ENCODE measurements at regions not wholly inside any gene's neighbourhood (a gene's known extent, or its start where the extent isn't known, plus 50 kb on each side); places are given as distances from the start of the nearest gene placed in this dataset.

DNA sequence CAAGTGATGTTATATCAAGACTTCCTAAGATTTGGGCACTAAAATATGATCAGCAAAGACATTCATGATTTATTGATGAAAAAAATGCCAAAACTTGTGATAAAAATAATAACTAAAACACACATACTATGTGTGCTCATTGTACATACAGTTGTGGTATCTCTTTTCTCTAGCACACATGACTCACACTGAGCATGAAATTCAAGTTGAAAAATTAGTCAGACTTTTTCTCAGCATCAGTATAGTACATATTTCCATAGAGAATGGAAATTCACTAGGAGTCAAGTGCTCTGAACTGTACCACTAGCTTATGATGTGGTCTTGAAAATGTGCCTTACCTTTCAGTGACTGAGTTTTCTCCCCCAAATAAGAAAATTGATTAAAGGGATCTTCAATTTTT lies 471.8 kb upstream of the FLRT2 start (continued):
- TF ChIP-seq ZNF140 (tag by site-specific recombination; IDR thresholded peaks at IDR 0.05) (no peak), ZNF311 (tag by site-specific recombination; IDR thresholded peaks at IDR 0.05; ENCODE audit: borderline replicate concordance) (no peak), ZNF610 (tag by site-specific recombination; IDR thresholded peaks at IDR 0.05; ENCODE audit: borderline replicate concordance) (no peak)
- TF ChIP-seq, protein P1, sequence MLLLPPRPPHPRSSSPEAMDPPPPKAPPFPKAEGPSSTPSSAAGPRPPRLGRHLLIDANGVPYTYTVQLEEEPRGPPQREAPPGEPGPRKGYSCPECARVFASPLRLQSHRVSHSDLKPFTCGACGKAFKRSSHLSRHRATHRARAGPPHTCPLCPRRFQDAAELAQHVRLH (tag by site-specific recombination; IDR thresholded peaks at IDR 0.05), result no peak

DNA sequence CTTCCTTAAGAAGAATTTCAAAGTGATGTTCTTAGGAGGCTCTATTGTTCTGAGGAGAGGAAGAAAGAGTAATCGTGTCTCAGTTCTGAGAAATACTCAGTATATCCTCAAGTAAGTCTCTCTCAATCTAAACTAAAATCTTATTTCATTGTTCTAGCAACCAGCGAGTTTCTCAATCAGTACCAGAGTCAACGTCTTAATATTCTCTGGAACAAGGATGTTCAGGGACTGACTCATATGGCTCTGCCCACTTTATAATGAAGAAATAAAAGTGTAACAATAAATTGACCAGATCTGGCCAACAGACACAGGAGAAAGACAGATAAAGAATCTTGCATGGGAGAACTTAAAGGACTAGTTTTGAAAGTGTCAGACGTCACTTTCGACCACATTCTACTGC lies 469.8 kb upstream of the FLRT2 start:
- Histone ChIP-seq H3K4me1 (ENCODE audit: control insufficient read depth, insufficient read depth, low read length) (no peaks in the 10 kb centered on the region), H3K36me3 (ENCODE audit: control insufficient read depth in 2 of 2, insufficient read depth in 1 of 2, low read length in 2 of 2) (no peaks in the 10 kb centered on the region), H3K9me3 (ENCODE audit: control insufficient read depth, insufficient read depth, low read depth, low read length) (no peaks in the 10 kb centered on the region), H3K27ac (ENCODE audit: extremely low read depth, low read depth, low read length) (no peak overlapping the region), H3K4me3 (ENCODE audit: low read depth, low read length) (no peak overlapping the region)
- POLR2A ChIA-PET, result no interaction called here
- no peak for TF ChIP-seq PRDM1 (tag by site-specific recombination; IDR thresholded peaks at IDR 0.05)
- no peak for TF ChIP-seq ZNF521 (tag by site-specific recombination; IDR thresholded peaks at IDR 0.05)
- TF ChIP-seq ZNF404 (tag by site-specific recombination; IDR thresholded peaks at IDR 0.05), result no peak
- no peak for TF ChIP-seq ZXDB (tag by site-specific recombination; IDR thresholded peaks at IDR 0.05)
- TF ChIP-seq, protein P2, sequence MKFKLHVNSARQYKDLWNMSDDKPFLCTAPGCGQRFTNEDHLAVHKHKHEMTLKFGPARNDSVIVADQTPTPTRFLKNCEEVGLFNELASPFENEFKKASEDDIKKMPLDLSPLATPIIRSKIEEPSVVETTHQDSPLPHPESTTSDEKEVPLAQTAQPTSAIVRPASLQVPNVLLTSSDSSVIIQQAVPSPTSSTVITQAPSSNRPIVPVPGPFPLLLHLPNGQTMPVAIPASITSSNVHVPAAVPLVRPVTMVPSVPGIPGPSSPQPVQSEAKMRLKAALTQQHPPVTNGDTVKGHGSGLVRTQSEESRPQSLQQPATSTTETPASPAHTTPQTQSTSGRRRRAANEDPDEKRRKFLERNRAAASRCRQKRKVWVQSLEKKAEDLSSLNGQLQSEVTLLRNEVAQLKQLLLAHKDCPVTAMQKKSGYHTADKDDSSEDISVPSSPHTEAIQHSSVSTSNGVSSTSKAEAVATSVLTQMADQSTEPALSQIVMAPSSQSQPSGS (tag by site-specific recombination; IDR thresholded peaks at IDR 0.05; ENCODE audit: low read depth), result no peak
- no peak for TF ChIP-seq ZBTB8A (tag by site-specific recombination; IDR thresholded peaks at IDR 0.05)
- no peak for TF ChIP-seq GLIS2 (tag by site-specific recombination; IDR thresholded peaks at IDR 0.05)
- no peak for TF ChIP-seq ZNF112 (tag by site-specific recombination; IDR thresholded peaks at IDR 0.05)
- CTCF ChIA-PET, result no interaction called here

DNA sequence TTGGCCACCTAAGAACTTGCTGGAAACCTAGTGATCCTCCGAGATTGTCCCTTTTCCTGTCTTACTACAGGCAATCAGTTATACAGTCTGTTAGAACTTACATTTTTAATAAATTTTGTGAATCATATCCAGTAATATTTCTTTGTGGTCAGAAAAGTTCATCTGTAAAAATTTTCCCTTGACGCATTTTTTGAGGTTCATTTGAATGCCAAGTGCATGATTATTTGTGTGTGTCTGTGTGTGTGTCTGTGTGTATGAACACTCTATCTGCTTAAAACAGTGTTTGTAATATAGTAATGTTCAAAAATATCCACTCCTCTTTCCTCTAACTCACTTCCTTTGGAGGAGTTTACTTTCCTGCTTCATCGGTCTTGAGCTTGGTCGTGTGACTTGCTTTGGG lies 468.7 kb upstream of the FLRT2 start:
- ChIA-PET CTCF (no interaction called here), POLR2A (no interaction called here)
- Histone ChIP-seq H3K9me3 (ENCODE audit: control insufficient read depth, insufficient read depth, low read depth, low read length) (no peaks in the 10 kb centered on the region), H3K27ac (ENCODE audit: extremely low read depth, low read depth, low read length) (no peak overlapping the region), H3K4me3 (ENCODE audit: low read depth, low read length) (no peak overlapping the region), H3K4me1 (ENCODE audit: control insufficient read depth, insufficient read depth, low read length) (no peaks in the 10 kb centered on the region), H3K36me3 (ENCODE audit: control insufficient read depth in 2 of 2, insufficient read depth in 1 of 2, low read length in 2 of 2) (no peaks in the 10 kb centered on the region)
- TF ChIP-seq ZNF561 (tag by site-specific recombination; IDR thresholded peaks at IDR 0.05; ENCODE audit: borderline replicate concordance) (no peak), ZIC2 (tag by site-specific recombination; IDR thresholded peaks at IDR 0.05) (no peak), ZNF76 (tag by site-specific recombination; IDR thresholded peaks at IDR 0.05; ENCODE audit: borderline replicate concordance, low read depth) (no peak), REPIN1 (tag by site-specific recombination; IDR thresholded peaks at IDR 0.05; ENCODE audit: low read depth) (no peak), ZNF529 (tag by site-specific recombination; IDR thresholded peaks at IDR 0.05; ENCODE audit: insufficient replicate concordance) (no peak), ZNF549 (tag by site-specific recombination; IDR thresholded peaks at IDR 0.05) (no peak), ZNF37A (tag by site-specific recombination; IDR thresholded peaks at IDR 0.05) (no peak), SCRT2 (tag by site-specific recombination; IDR thresholded peaks at IDR 0.05) (no peak), ZNF174 (tag by site-specific recombination; IDR thresholded peaks at IDR 0.05) (no peak), ZNF658 (tag by site-specific recombination; IDR thresholded peaks at IDR 0.05) (no peak), ZNF169 (tag by site-specific recombination; IDR thresholded peaks at IDR 0.05) (no peak), ZNF555 (tag by site-specific recombination; conservative IDR thresholded peaks at IDR 0.05) (no peak), ZNF654 (tag by site-specific recombination; IDR thresholded peaks at IDR 0.05; ENCODE audit: low read depth) (no peak), ZNF155 (tag by site-specific recombination; IDR thresholded peaks at IDR 0.05) (no peak)
